ENCODE measurements at regions not wholly inside any gene's neighbourhood (a gene's known extent, or its start where the extent isn't known, plus 50 kb on each side); places are given as distances from the start of the nearest gene placed in this dataset.
"Not testable (repeated sequence)": the region's sequence is repeated elsewhere in the genome, so short reads cannot be mapped to it uniquely, and the experiment has no call there.

GRCh38 chr4:97074531-97074930 is 1068.7 kb downstream of the STPG2 start:
- Histone ChIP-seq H3K4me1 (ENCODE audit: control insufficient read depth in 1 of 2, insufficient read depth in 2 of 2, low read length in 2 of 2) (no peaks in the 10 kb centered on the region), H2BK120ac (ENCODE audit: insufficient read depth, low read length, poor library complexity) (no peak overlapping the region), H3K4me3 (ENCODE audit: low read depth, low read length) (no peak overlapping the region), H4K12ac (ENCODE audit: low read depth, low read length) (no peak overlapping the region), H2BK12ac (ENCODE audit: low read length) (no peak overlapping the region), H3K27me3 (ENCODE audit: insufficient read depth, low read length) (no peaks in the 10 kb centered on the region), H4K91ac (ENCODE audit: low read depth, low read length) (no peak overlapping the region), H2AFZ (ENCODE audit: insufficient read depth, low read length, poor library complexity) (no peak overlapping the region), H4K8ac (ENCODE audit: low read depth, low read length) (no peak overlapping the region), H2BK5ac (ENCODE audit: low read depth, low read length, poor library complexity) (no peak overlapping the region), H3K79me1 (ENCODE audit: low read length) (no peaks in the 10 kb centered on the region), H3K14ac (ENCODE audit: low read length) (no peak overlapping the region), H3K9me3 (ENCODE audit: insufficient read depth, low read depth, low read length) (no peaks in the 10 kb centered on the region), H2AK5ac (ENCODE audit: low read length) (no peak overlapping the region), H3K23ac (ENCODE audit: low read length) (no peak overlapping the region), H3K79me2 (ENCODE audit: control insufficient read depth, insufficient read depth, low read length, poor library complexity) (no peaks in the 10 kb centered on the region), H3K18ac (ENCODE audit: low read length) (no peak overlapping the region), H3K4me2 (ENCODE audit: low read length) (no peak overlapping the region), H3K36me3 (ENCODE audit: control insufficient read depth in 1 of 2, insufficient read depth in 2 of 2, low read length in 2 of 2) (no peaks in the 10 kb centered on the region), H3K9ac (ENCODE audit: low read length) (no peak overlapping the region), H3K27ac (ENCODE audit: low read depth, low read length) (no peak overlapping the region), H3K4ac (ENCODE audit: low read depth, low read length) (no peak overlapping the region)
- no CpG with 5 or more reads among the region's 2 CpGs for WGBS (ENCODE audit: extremely low coverage, insufficient coverage, insufficient read length)
- no peak for DNase-seq

- Histone ChIP-seq H3K4me2 (ENCODE audit: low read length) (no peak overlapping the region), H4K8ac (ENCODE audit: low read depth, low read length) (no peak overlapping the region), H3K4me1 (ENCODE audit: control insufficient read depth in 1 of 2, insufficient read depth in 2 of 2, low read length in 2 of 2) (no peaks in the 10 kb centered on the region), H3K14ac (ENCODE audit: low read length) (no peak overlapping the region), H2BK12ac (ENCODE audit: low read length) (no peak overlapping the region), H4K12ac (ENCODE audit: low read depth, low read length) (no peak overlapping the region), H2BK120ac (ENCODE audit: insufficient read depth, low read length, poor library complexity) (no peak overlapping the region), H3K4ac (ENCODE audit: low read depth, low read length) (no peak overlapping the region), H3K18ac (ENCODE audit: low read length) (no peak overlapping the region), H3K27me3 (ENCODE audit: insufficient read depth, low read length) (no peaks in the 10 kb centered on the region), H3K79me1 (ENCODE audit: low read length) (no peaks in the 10 kb centered on the region), H3K9ac (ENCODE audit: low read length) (no peak overlapping the region), H3K27ac (ENCODE audit: low read depth, low read length) (no peak overlapping the region), H4K91ac (ENCODE audit: low read depth, low read length) (no peak overlapping the region), H2AFZ (ENCODE audit: insufficient read depth, low read length, poor library complexity) (no peak overlapping the region), H3K4me3 (ENCODE audit: low read depth, low read length) (no peak overlapping the region), H3K23ac (ENCODE audit: low read length) (no peak overlapping the region), H3K9me3 (ENCODE audit: insufficient read depth, low read depth, low read length) (no peaks in the 10 kb centered on the region), H3K79me2 (ENCODE audit: control insufficient read depth, insufficient read depth, low read length, poor library complexity) (no peaks in the 10 kb centered on the region), H2AK5ac (ENCODE audit: low read length) (no peak overlapping the region), H2BK5ac (ENCODE audit: low read depth, low read length, poor library complexity) (no peak overlapping the region), H3K36me3 (ENCODE audit: control insufficient read depth in 1 of 2, insufficient read depth in 2 of 2, low read length in 2 of 2) (no peaks in the 10 kb centered on the region)
- DNase-seq, result no peak
These were observed 1061.3 kb downstream of the STPG2 start for GRCh38 chr4:97081951-97082350.

- DNase-seq; H4K91ac ChIP-seq (ENCODE audit: low read depth, low read length); H2AFZ ChIP-seq (ENCODE audit: insufficient read depth, low read length, poor library complexity); H3K4me2 ChIP-seq (ENCODE audit: low read length); H2BK12ac ChIP-seq (ENCODE audit: low read length); H3K27ac ChIP-seq (ENCODE audit: low read depth, low read length); H2BK120ac ChIP-seq (ENCODE audit: insufficient read depth, low read length, poor library complexity); H3K4ac ChIP-seq (ENCODE audit: low read depth, low read length); H2AK5ac ChIP-seq (ENCODE audit: low read length); H3K18ac ChIP-seq (ENCODE audit: low read length); H4K12ac ChIP-seq (ENCODE audit: low read depth, low read length); H3K9ac ChIP-seq (ENCODE audit: low read length); H3K14ac ChIP-seq (ENCODE audit: low read length); H4K8ac ChIP-seq (ENCODE audit: low read depth, low read length); H3K79me2 ChIP-seq (ENCODE audit: control insufficient read depth, insufficient read depth, low read length, poor library complexity); H3K79me1 ChIP-seq (ENCODE audit: low read length); H3K4me3 ChIP-seq (ENCODE audit: low read depth, low read length); H3K9me3 ChIP-seq (ENCODE audit: insufficient read depth, low read depth, low read length); H3K4me1 ChIP-seq (ENCODE audit: control insufficient read depth in 1 of 2, insufficient read depth in 2 of 2, low read length in 2 of 2); H3K36me3 ChIP-seq (ENCODE audit: control insufficient read depth in 1 of 2, insufficient read depth in 2 of 2, low read length in 2 of 2); H2BK5ac ChIP-seq (ENCODE audit: low read depth, low read length, poor library complexity); H3K23ac ChIP-seq (ENCODE audit: low read length); H3K27me3 ChIP-seq (ENCODE audit: insufficient read depth, low read length): not testable (repeated sequence)
- WGBS (ENCODE audit: extremely low coverage, insufficient coverage, insufficient read length), result no CpG with 5 or more reads among the region's 6 CpGs
These were observed 1046.2 kb downstream of the STPG2 start for GRCh38 chr4:97097036-97097435.

GRCh38 chr4:97101171-97101570 is 1042.1 kb downstream of the STPG2 start:
- not testable (repeated sequence) for H3K9me3 ChIP-seq (ENCODE audit: insufficient read depth, low read depth, low read length); H3K4me3 ChIP-seq (ENCODE audit: low read depth, low read length); H4K12ac ChIP-seq (ENCODE audit: low read depth, low read length); H3K27ac ChIP-seq (ENCODE audit: low read depth, low read length); H4K91ac ChIP-seq (ENCODE audit: low read depth, low read length); DNase-seq; H3K27me3 ChIP-seq (ENCODE audit: insufficient read depth, low read length); H3K79me1 ChIP-seq (ENCODE audit: low read length); H3K18ac ChIP-seq (ENCODE audit: low read length); H2AK5ac ChIP-seq (ENCODE audit: low read length); H2BK12ac ChIP-seq (ENCODE audit: low read length); H2AFZ ChIP-seq (ENCODE audit: insufficient read depth, low read length, poor library complexity); H3K79me2 ChIP-seq (ENCODE audit: control insufficient read depth, insufficient read depth, low read length, poor library complexity); H3K4me1 ChIP-seq (ENCODE audit: control insufficient read depth in 1 of 2, insufficient read depth in 2 of 2, low read length in 2 of 2); H3K4me2 ChIP-seq (ENCODE audit: low read length); H2BK5ac ChIP-seq (ENCODE audit: low read depth, low read length, poor library complexity); H4K8ac ChIP-seq (ENCODE audit: low read depth, low read length); H3K23ac ChIP-seq (ENCODE audit: low read length); H3K14ac ChIP-seq (ENCODE audit: low read length); H2BK120ac ChIP-seq (ENCODE audit: insufficient read depth, low read length, poor library complexity); H3K36me3 ChIP-seq (ENCODE audit: control insufficient read depth in 1 of 2, insufficient read depth in 2 of 2, low read length in 2 of 2); H3K9ac ChIP-seq (ENCODE audit: low read length); H3K4ac ChIP-seq (ENCODE audit: low read depth, low read length)
- no CpG with 5 or more reads among the region's 7 CpGs for WGBS (ENCODE audit: extremely low coverage, insufficient coverage, insufficient read length)

GRCh38 chr4:97103252-97103651 is 1040.0 kb downstream of the STPG2 start:
- Histone ChIP-seq H4K12ac (ENCODE audit: low read depth, low read length) (no peak overlapping the region), H3K79me1 (ENCODE audit: low read length) (no peaks in the 10 kb centered on the region), H3K14ac (ENCODE audit: low read length) (no peak overlapping the region), H2BK5ac (ENCODE audit: low read depth, low read length, poor library complexity) (no peak overlapping the region), H2BK120ac (ENCODE audit: insufficient read depth, low read length, poor library complexity) (no peak overlapping the region), H3K4me1 (ENCODE audit: control insufficient read depth in 1 of 2, insufficient read depth in 2 of 2, low read length in 2 of 2) (peaks cover 0 to 1% of the 10 kb centered on the region in 2 experiments), H3K4ac (ENCODE audit: low read depth, low read length) (no peak overlapping the region), H4K8ac (ENCODE audit: low read depth, low read length) (no peak overlapping the region), H3K27ac (ENCODE audit: low read depth, low read length) (no peak overlapping the region), H3K4me2 (ENCODE audit: low read length) (no peak overlapping the region), H3K18ac (ENCODE audit: low read length) (no peak overlapping the region), H3K27me3 (ENCODE audit: insufficient read depth, low read length) (no peaks in the 10 kb centered on the region), H2BK12ac (ENCODE audit: low read length) (no peak overlapping the region), H2AK5ac (ENCODE audit: low read length) (no peak overlapping the region), H4K91ac (ENCODE audit: low read depth, low read length) (no peak overlapping the region), H3K36me3 (ENCODE audit: control insufficient read depth in 1 of 2, insufficient read depth in 2 of 2, low read length in 2 of 2) (no peaks in the 10 kb centered on the region), H3K9me3 (ENCODE audit: insufficient read depth, low read depth, low read length) (no peaks in the 10 kb centered on the region), H3K23ac (ENCODE audit: low read length) (no peak overlapping the region), H3K4me3 (ENCODE audit: low read depth, low read length) (no peak overlapping the region), H3K79me2 (ENCODE audit: control insufficient read depth, insufficient read depth, low read length, poor library complexity) (no peaks in the 10 kb centered on the region), H3K9ac (ENCODE audit: low read length) (no peak overlapping the region), H2AFZ (ENCODE audit: insufficient read depth, low read length, poor library complexity) (no peak overlapping the region)
- WGBS (ENCODE audit: extremely low coverage, insufficient coverage, insufficient read length), result no CpG with 5 or more reads among the region's 2 CpGs
- no peak for DNase-seq

Measured in trophoblast cell (in vitro differentiated cells and primary cell).